ENCODE measurements at regions not wholly inside any gene's neighbourhood (a gene's known extent, or its start where the extent isn't known, plus 50 kb on each side); places are given as distances from the start of the nearest gene placed in this dataset.

- Histone ChIP-seq H3K9me3 (no peaks in the 10 kb centered on the region), H3K4me1 (no peaks in the 10 kb centered on the region), H3K27ac (no peak overlapping the region), H3K4me3 (no peak overlapping the region), H3K36me3 (no peaks in the 10 kb centered on the region), H3K27me3 (peaks cover 23% of the 10 kb centered on the region)
- no peak for TF ChIP-seq POLR2A (IDR thresholded peaks at IDR 0.05)
- TF ChIP-seq EP300 (IDR thresholded peaks at IDR 0.05): no peak
- no peak for TF ChIP-seq CTCF (IDR thresholded peaks at IDR 0.05)
- TF ChIP-seq POLR2AphosphoS5 (IDR thresholded peaks at IDR 0.05): no peak
- no peak for DNase-seq (ENCODE audit: low spot score in 2 of 2)
- WGBS: 90% methylated on average over 8 of the region's 10 CpGs
These were observed 185.0 kb downstream of the TTLL2 start for GRCh38 chr6:167509853-167510220.

GRCh38 chr6:167510648-167511047 lies 185.8 kb downstream of the TTLL2 start:
- H3K27me3 ChIP-seq: peaks cover 23% of the 10 kb centered on the region
- TF ChIP-seq POLR2AphosphoS5 (IDR thresholded peaks at IDR 0.05) (no peak), POLR2A (IDR thresholded peaks at IDR 0.05) (no peak), CTCF (IDR thresholded peaks at IDR 0.05) (no peak), EP300 (IDR thresholded peaks at IDR 0.05) (no peak)
- whole genome bisulfite sequencing: 86% methylated on average over 10 of the region's 11 CpGs

GRCh38 chr6:167512696-167513375 lies 187.9 kb downstream of the TTLL2 start:
- whole genome bisulfite sequencing: 78% methylated on average over 11 of the region's 11 CpGs
- no peaks in the 10 kb centered on the region for H3K36me3 ChIP-seq
- H3K27ac ChIP-seq: no peak overlapping the region
- H3K4me3 ChIP-seq: no peak overlapping the region
- no peaks in the 10 kb centered on the region for H3K4me1 ChIP-seq
- no peaks in the 10 kb centered on the region for H3K9me3 ChIP-seq
- no peak for DNase-seq (ENCODE audit: low spot score in 2 of 2)
- H3K27me3 ChIP-seq: peaks cover 23% of the 10 kb centered on the region
- TF ChIP-seq POLR2A (IDR thresholded peaks at IDR 0.05): no peak
- TF ChIP-seq POLR2AphosphoS5 (IDR thresholded peaks at IDR 0.05): no peak
- no peak for TF ChIP-seq EP300 (IDR thresholded peaks at IDR 0.05)
- no peak for TF ChIP-seq CTCF (IDR thresholded peaks at IDR 0.05)

More at GRCh38 chr6:167510648-167511047, 185.8 kb downstream of the TTLL2 start:
- Histone ChIP-seq H3K27ac (no peak overlapping the region), H3K9me3 (no peaks in the 10 kb centered on the region), H3K4me3 (no peak overlapping the region), H3K4me1 (no peaks in the 10 kb centered on the region), H3K36me3 (no peaks in the 10 kb centered on the region)
- DNase-seq (ENCODE audit: low spot score in 2 of 2): no peak

GRCh38 chr6:167513778-167514177 lies 188.9 kb downstream of the TTLL2 start:
- H3K4me1 ChIP-seq: no peaks in the 10 kb centered on the region
- H3K36me3 ChIP-seq: no peaks in the 10 kb centered on the region
- peak in 1 of 2 donors; percentile 6 for DNase-seq (ENCODE audit: low spot score in 2 of 2)
- peaks cover 27% of the 10 kb centered on the region for H3K27me3 ChIP-seq
- TF ChIP-seq POLR2AphosphoS5 (IDR thresholded peaks at IDR 0.05) (no peak), CTCF (IDR thresholded peaks at IDR 0.05) (no peak), EP300 (IDR thresholded peaks at IDR 0.05) (no peak), POLR2A (IDR thresholded peaks at IDR 0.05) (no peak)
- no peaks in the 10 kb centered on the region for H3K9me3 ChIP-seq
- no peak overlapping the region for H3K4me3 ChIP-seq
- H3K27ac ChIP-seq: no peak overlapping the region
- WGBS: 28% methylated on average over 9 of the region's 9 CpGs

GRCh38 chr6:167514524-167514923 lies 189.6 kb downstream of the TTLL2 start:
- H3K4me1 ChIP-seq: no peaks in the 10 kb centered on the region
- H3K4me3 ChIP-seq: no peak overlapping the region
- H3K9me3 ChIP-seq: no peaks in the 10 kb centered on the region
- H3K27ac ChIP-seq: no peak overlapping the region
- TF ChIP-seq EP300 (IDR thresholded peaks at IDR 0.05): no peak
- no peak for TF ChIP-seq POLR2A (IDR thresholded peaks at IDR 0.05)
- TF ChIP-seq CTCF (IDR thresholded peaks at IDR 0.05): no peak
- TF ChIP-seq POLR2AphosphoS5 (IDR thresholded peaks at IDR 0.05): no peak
- WGBS: 91% methylated on average over 6 of the region's 6 CpGs
- DNase-seq (ENCODE audit: low spot score in 2 of 2): peak in 1 of 2 donors; percentile 24
- H3K27me3 ChIP-seq: peaks cover 20% of the 10 kb centered on the region
- H3K36me3 ChIP-seq: no peaks in the 10 kb centered on the region

Measured in suprapubic skin (tissue), 4 donors.